Keratinocyte (primary cell): ENCODE measurements at regions not wholly inside any gene's neighbourhood (a gene's known extent, or its start where the extent isn't known, plus 50 kb on each side); places are given as distances from the start of the nearest gene placed in this dataset.
A peak's percentile ranks its signal among the peaks of the same experiment; 100 is the strongest.

Experiments
- DNase-seq: peaks from one replicate; pipeline ENCODE4 v3.0.0-alpha.2; 2011; ENCODE audit warnings: low read depth, missing footprints, low spot score
- FAIRE-seq: peaks from 2 replicates; lab custom pipeline; 2011; peaks lifted over from hg19 to GRCh38; lab: Jason Lieb, UNC
- H2AFZ ChIP-seq: 2 replicates; pipeline ENCODE4 v1.6.0; 2012; ENCODE audit warnings: low read length, control low read depth, inconsistent platforms; ENCODE audit not compliant: control insufficient read depth
- H3K27ac ChIP-seq: 2 replicates; pipeline ENCODE4 v1.5.1; 2011; ENCODE audit warnings: low read length; ENCODE audit not compliant: control insufficient read depth, insufficient read depth
- H3K27me3 ChIP-seq: 3 replicates; pipeline ENCODE4 v1.6.0; 2011; ENCODE audit warnings: low read length; ENCODE audit not compliant: control insufficient read depth, insufficient read depth; ENCODE audit errors: extremely low read depth
- H3K36me3 ChIP-seq, 2 experiments: 2 replicates in 1 of 2; 3 replicates in 1 of 2; pipeline ENCODE4 v1.5.1; 2011; ENCODE audit warnings: low read length in 2 of 2, mild to moderate bottlenecking in 1 of 2; ENCODE audit not compliant: control insufficient read depth in 2 of 2, insufficient read depth in 2 of 2; ENCODE audit errors: extremely low read depth in 1 of 2
- H3K4me1 ChIP-seq: 3 replicates; pipeline ENCODE4 v1.5.1; 2011; ENCODE audit warnings: low read length; ENCODE audit not compliant: control insufficient read depth, insufficient read depth; ENCODE audit errors: extremely low read depth
- H3K4me2 ChIP-seq: 3 replicates; pipeline ENCODE4 v1.6.0; 2011; ENCODE audit warnings: low read depth, low read length; ENCODE audit not compliant: control insufficient read depth, insufficient read depth; ENCODE audit errors: extremely low read depth
- H3K4me3 ChIP-seq, 3 experiments: fragments of 200-600 bp in 1 of 3; sonication (generic) in 1 of 3; 2 replicates in 2 of 3; 3 replicates in 1 of 3; pipeline ENCODE4 v1.5.1; 2011 to 2016; ENCODE audit warnings: low read length in 3 of 3, mild to moderate bottlenecking in 3 of 3, control low read depth in 2 of 3, inconsistent platforms in 1 of 3, low read depth in 1 of 3, mixed read lengths in 1 of 3, mixed run types in 1 of 3, moderate library complexity in 1 of 3; ENCODE audit not compliant: control insufficient read depth in 2 of 3, insufficient read depth in 2 of 3; ENCODE audit errors: extremely low read depth in 1 of 3
- H3K79me2 ChIP-seq: 2 replicates; pipeline ENCODE4 v1.6.0; 2012; ENCODE audit warnings: low read length; ENCODE audit not compliant: control insufficient read depth, insufficient read depth
- H3K9ac ChIP-seq: 3 replicates; pipeline ENCODE4 v1.6.0; 2011; ENCODE audit warnings: low read length; ENCODE audit not compliant: control insufficient read depth, insufficient read depth; ENCODE audit errors: extremely low read depth
- H3K9me1 ChIP-seq: 3 replicates; pipeline ENCODE4 v1.6.0; 2011; ENCODE audit warnings: low read length; ENCODE audit not compliant: control insufficient read depth, insufficient read depth; ENCODE audit errors: extremely low read depth
- H3K9me3 ChIP-seq: 2 replicates; pipeline ENCODE4 v1.5.1; 2012; ENCODE audit warnings: low read depth, low read length; ENCODE audit not compliant: control insufficient read depth
- H4K20me1 ChIP-seq: 3 replicates; pipeline ENCODE4 v1.6.0; 2011; ENCODE audit warnings: low read length; ENCODE audit not compliant: control insufficient read depth, insufficient read depth; ENCODE audit errors: extremely low read depth
- CTCF ChIP-seq, 3 experiments: IDR thresholded peaks in 1 of 3; conservative IDR thresholded peaks in 1 of 3; optimal IDR thresholded peaks in 1 of 3; 2 replicates in 2 of 3; 3 replicates in 1 of 3; pipeline versions ENCODE3 to v1.5.1; 2011; ENCODE audit warnings: low read length in 3 of 3, mild to moderate bottlenecking in 3 of 3, moderate library complexity in 2 of 3, control low read depth in 1 of 3, inconsistent platforms in 1 of 3; ENCODE audit not compliant: insufficient read depth in 2 of 3; ENCODE audit errors: extremely low read depth in 1 of 3
- EZH2 ChIP-seq: IDR thresholded peaks from one replicate; pipeline ENCODE4 v1.6.1; 2012; ENCODE audit warnings: inconsistent platforms, mild to moderate bottlenecking, low read length, moderate library complexity
- dilution Hi-C: fragments of 300-500 bp; cut with MboI; formaldehyde crosslinking; loops from one replicate; pipeline ENCODE4 v1.7.0; 2020; ENCODE audit warnings: low sequenced_read_pairs; ENCODE audit not compliant: extremely low pct_ligation_motif_present

- no peaks in the 10 kb centered on the region for H4K20me1 ChIP-seq
- no peak overlapping the region for H3K27ac ChIP-seq
- H3K9me3 ChIP-seq = no peaks in the 10 kb centered on the region
- H3K4me1 ChIP-seq = peaks cover 37% of the 10 kb centered on the region
- no peak overlapping the region for H3K4me2 ChIP-seq
- no peak overlapping the region for H3K4me3 ChIP-seq
- no peaks in the 10 kb centered on the region for H3K36me3 ChIP-seq
- H3K79me2 ChIP-seq = no peaks in the 10 kb centered on the region
- FAIRE-seq (peak; percentile 58), DNase-seq (no peak)
- H3K9me1 ChIP-seq = no peaks in the 10 kb centered on the region
- no peak for TF ChIP-seq CTCF (optimal IDR thresholded peaks at IDR 0.05 in 1 of 3, IDR thresholded peaks at IDR 0.05 in 1 of 3, conservative IDR thresholded peaks at IDR 0.05 in 1 of 3; ENCODE audit: extremely low read depth in 1 of 3, insufficient read depth in 2 of 3, low read length in 3 of 3)
- no peak for TF ChIP-seq EZH2
- dilution Hi-C loops = no loop called here
- H2AFZ ChIP-seq = peak overlapping the region; percentile 41
- H3K9ac ChIP-seq = no peak overlapping the region
- H3K27me3 ChIP-seq = no peaks in the 10 kb centered on the region
Observed at GRCh38 chr5:126365446-126366198, 57.6 kb upstream of the GRAMD2B start.

DNA sequence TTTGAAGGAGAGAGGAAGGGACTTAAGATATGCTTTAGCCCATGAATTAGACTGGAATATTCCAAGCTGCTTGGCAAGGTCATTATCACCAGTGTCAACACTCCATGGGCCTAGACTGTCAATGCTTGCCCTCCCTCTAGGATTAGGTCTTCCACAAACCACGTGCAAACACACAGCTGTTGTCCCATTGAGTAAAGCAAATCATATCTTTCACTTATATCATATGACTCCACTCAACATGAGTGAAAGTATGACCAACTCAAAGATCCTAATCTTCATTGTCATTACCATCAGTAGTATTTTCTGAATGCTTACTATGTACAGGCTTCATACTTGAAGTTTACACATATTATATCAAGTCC is 57.0 kb upstream of the GRAMD2B start:
- H3K36me3 ChIP-seq = no peaks in the 10 kb centered on the region
- no peaks in the 10 kb centered on the region for H3K79me2 ChIP-seq
- peak overlapping the region; percentile 50 for H2AFZ ChIP-seq
- H3K9ac ChIP-seq = no peak overlapping the region
- dilution Hi-C loops = no loop called here
- no peaks in the 10 kb centered on the region for H3K9me3 ChIP-seq
- H3K27me3 ChIP-seq = no peaks in the 10 kb centered on the region
- H3K27ac ChIP-seq = no peak overlapping the region
- no peak for FAIRE-seq
- no peak overlapping the region for H3K4me2 ChIP-seq
- H3K4me3 ChIP-seq = no peak overlapping the region
- DNase-seq = no peak
- no peaks in the 10 kb centered on the region for H3K9me1 ChIP-seq
- H3K4me1 ChIP-seq = peaks cover 41% of the 10 kb centered on the region
- TF ChIP-seq EZH2 (no peak), CTCF (optimal IDR thresholded peaks at IDR 0.05 in 1 of 3, IDR thresholded peaks at IDR 0.05 in 1 of 3, conservative IDR thresholded peaks at IDR 0.05 in 1 of 3; ENCODE audit: extremely low read depth in 1 of 3, insufficient read depth in 2 of 3, low read length in 3 of 3) (no peak)
- H4K20me1 ChIP-seq = no peaks in the 10 kb centered on the region
